GM18507 (cell line): ENCODE measurements at regions not wholly inside any gene's neighbourhood (a gene's known extent, or its start where the extent isn't known, plus 50 kb on each side); places are given as distances from the start of the nearest gene placed in this dataset.

Source experiments
- DNase-seq: peaks from one replicate; pipeline ENCODE4 v3.0.0; 2011; ENCODE audit warnings: low read depth; ENCODE audit not compliant: insufficient read length; ENCODE audit errors: extremely low spot score
- FAIRE-seq: peaks from 2 replicates; lab custom pipeline; 2011; peaks lifted over from hg19 to GRCh38; lab: Jason Lieb, UNC

- DNase-seq (no peak), FAIRE-seq (no peak)
These were observed 62.2 kb upstream of the ST8SIA1 start for GRCh38 chr12:22396735-22397134.

GRCh38 chr12:22396253-22396652 lies 61.7 kb upstream of the ST8SIA1 start:
- FAIRE-seq (peak; percentile 46), DNase-seq (no peak)

GRCh38 chr12:22395666-22396065 lies 61.2 kb upstream of the ST8SIA1 start:
- DNase-seq = no peak
- FAIRE-seq = no peak
